ENCODE measurements at regions not wholly inside any gene's neighbourhood (a gene's known extent, or its start where the extent isn't known, plus 50 kb on each side); places are given as distances from the start of the nearest gene placed in this dataset.

DNA sequence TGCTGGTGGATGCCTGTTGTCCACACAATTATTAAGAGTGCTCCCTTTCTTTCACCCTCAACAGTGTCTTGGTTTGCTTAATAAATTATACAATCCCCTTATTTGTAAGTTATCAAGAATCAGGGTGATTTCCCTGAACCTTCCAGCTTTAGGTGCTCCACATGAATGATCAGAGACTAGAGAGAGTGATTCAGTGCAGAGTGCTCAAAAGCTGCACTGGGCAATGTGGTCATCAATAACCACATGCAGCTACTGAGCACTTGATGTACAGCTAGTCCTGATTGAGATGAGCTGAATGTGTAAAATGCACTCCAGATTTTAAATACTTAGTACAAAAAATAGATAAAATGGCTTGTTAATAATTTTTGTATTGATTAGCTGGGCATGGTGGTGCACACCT, 76.8 kb upstream of the TRIO start:
- Histone ChIP-seq H2AFZ (ENCODE audit: control insufficient read depth, low read length) (no peak overlapping the region), H3K4me2 (ENCODE audit: control insufficient read depth, extremely low read depth, insufficient read depth, low read depth, low read length) (no peak overlapping the region), H3K27ac (ENCODE audit: control insufficient read depth, insufficient read depth, low read length) (no peak overlapping the region), H3K36me3 (ENCODE audit: control insufficient read depth in 2 of 2, extremely low read depth in 1 of 2, insufficient read depth in 2 of 2, low read length in 2 of 2) (no peaks in the 10 kb centered on the region), H3K4me3 (ENCODE audit: control insufficient read depth in 2 of 3, extremely low read depth in 1 of 3, insufficient read depth in 2 of 3, low read depth in 1 of 3, low read length in 3 of 3) (no peak overlapping the region), H4K20me1 (ENCODE audit: control insufficient read depth, extremely low read depth, insufficient read depth, low read length) (no peaks in the 10 kb centered on the region), H3K9me1 (ENCODE audit: control insufficient read depth, extremely low read depth, insufficient read depth, low read length) (no peaks in the 10 kb centered on the region), H3K9me3 (ENCODE audit: control insufficient read depth, low read depth, low read length) (no peaks in the 10 kb centered on the region), H3K79me2 (ENCODE audit: control insufficient read depth, insufficient read depth, low read length) (no peaks in the 10 kb centered on the region), H3K4me1 (ENCODE audit: control insufficient read depth, extremely low read depth, insufficient read depth, low read length) (peaks cover 27% of the 10 kb centered on the region), H3K27me3 (ENCODE audit: control insufficient read depth, extremely low read depth, insufficient read depth, low read length) (no peaks in the 10 kb centered on the region), H3K9ac (ENCODE audit: control insufficient read depth, extremely low read depth, insufficient read depth, low read length) (no peak overlapping the region)
- DNase-seq (ENCODE audit: low read depth, low spot score) (no peak), FAIRE-seq (no peak)
- TF ChIP-seq CTCF (optimal IDR thresholded peaks at IDR 0.05 in 1 of 3, IDR thresholded peaks at IDR 0.05 in 1 of 3, conservative IDR thresholded peaks at IDR 0.05 in 1 of 3; ENCODE audit: extremely low read depth in 1 of 3, insufficient read depth in 2 of 3, low read length in 3 of 3) = no peak
- TF ChIP-seq EZH2 (IDR thresholded peaks at IDR 0.05; ENCODE audit: low read length) = no peak
- dilution Hi-C loops (cut with MboI; ENCODE audit: extremely low pct_ligation_motif_present, low sequenced_read_pairs) = no loop called here

DNA sequence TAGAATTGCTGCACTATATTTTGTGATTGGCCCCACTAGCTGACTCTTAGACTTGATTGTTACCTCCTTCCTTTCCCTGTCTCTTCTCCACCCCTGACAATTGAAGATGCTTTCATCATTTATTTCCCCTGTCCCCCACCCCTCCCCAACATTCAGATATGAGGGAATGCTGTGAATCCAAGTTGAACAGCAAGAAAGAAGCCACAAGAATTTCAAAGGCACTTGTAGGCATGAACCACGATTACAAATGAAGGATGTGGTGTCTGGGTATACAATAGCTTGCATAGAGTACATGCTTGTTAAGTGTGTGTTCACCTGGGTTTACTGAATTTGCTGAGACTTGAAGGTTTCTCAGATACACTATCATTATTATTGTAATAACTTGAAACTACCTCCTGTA, 78.3 kb upstream of the TRIO start:
- peak; percentile 90 for FAIRE-seq
- H3K4me1 ChIP-seq (ENCODE audit: control insufficient read depth, extremely low read depth, insufficient read depth, low read length) = peaks cover 24% of the 10 kb centered on the region
- no peaks in the 10 kb centered on the region for H3K36me3 ChIP-seq (ENCODE audit: control insufficient read depth in 2 of 2, extremely low read depth in 1 of 2, insufficient read depth in 2 of 2, low read length in 2 of 2)
- dilution Hi-C loops (cut with MboI; ENCODE audit: extremely low pct_ligation_motif_present, low sequenced_read_pairs) = no loop called here
- H3K9ac ChIP-seq (ENCODE audit: control insufficient read depth, extremely low read depth, insufficient read depth, low read length) = no peak overlapping the region
- no peaks in the 10 kb centered on the region for H3K9me1 ChIP-seq (ENCODE audit: control insufficient read depth, extremely low read depth, insufficient read depth, low read length)
- no peak overlapping the region for H3K4me3 ChIP-seq (ENCODE audit: control insufficient read depth in 2 of 3, extremely low read depth in 1 of 3, insufficient read depth in 2 of 3, low read depth in 1 of 3, low read length in 3 of 3)
- peak overlapping the region; percentile 3 for H2AFZ ChIP-seq (ENCODE audit: control insufficient read depth, low read length)
- no peaks in the 10 kb centered on the region for H4K20me1 ChIP-seq (ENCODE audit: control insufficient read depth, extremely low read depth, insufficient read depth, low read length)
- no peaks in the 10 kb centered on the region for H3K27me3 ChIP-seq (ENCODE audit: control insufficient read depth, extremely low read depth, insufficient read depth, low read length)
- no peaks in the 10 kb centered on the region for H3K9me3 ChIP-seq (ENCODE audit: control insufficient read depth, low read depth, low read length)
- H3K4me2 ChIP-seq (ENCODE audit: control insufficient read depth, extremely low read depth, insufficient read depth, low read depth, low read length) = peak overlapping the region; percentile 45
- peak overlapping the region; percentile 8 for H3K27ac ChIP-seq (ENCODE audit: control insufficient read depth, insufficient read depth, low read length)
- H3K79me2 ChIP-seq (ENCODE audit: control insufficient read depth, insufficient read depth, low read length) = no peaks in the 10 kb centered on the region
- peak; percentile 50 for DNase-seq (ENCODE audit: low read depth, low spot score)
- no peak for TF ChIP-seq EZH2 (IDR thresholded peaks at IDR 0.05; ENCODE audit: low read length)
- TF ChIP-seq CTCF (optimal IDR thresholded peaks at IDR 0.05 in 1 of 3, IDR thresholded peaks at IDR 0.05 in 1 of 3, conservative IDR thresholded peaks at IDR 0.05 in 1 of 3; ENCODE audit: extremely low read depth in 1 of 3, insufficient read depth in 2 of 3, low read length in 3 of 3) = no peak
